DMS114 treated with DMSO at 0.1 percent for 48 hours (cell line): ENCODE measurements at regions not wholly inside any gene's neighbourhood (a gene's known extent, or its start where the extent isn't known, plus 50 kb on each side); places are given as distances from the start of the nearest gene placed in this dataset.
"Not testable (repeated sequence)": the region's sequence is repeated elsewhere in the genome, so short reads cannot be mapped to it uniquely, and the experiment has no call there.

Experiments used
- DNase-seq: peaks from one replicate; lab custom pipeline; 2025; ENCODE audit not compliant: unreplicated experiment; lab: John Stamatoyannopoulos, UW

DNA sequence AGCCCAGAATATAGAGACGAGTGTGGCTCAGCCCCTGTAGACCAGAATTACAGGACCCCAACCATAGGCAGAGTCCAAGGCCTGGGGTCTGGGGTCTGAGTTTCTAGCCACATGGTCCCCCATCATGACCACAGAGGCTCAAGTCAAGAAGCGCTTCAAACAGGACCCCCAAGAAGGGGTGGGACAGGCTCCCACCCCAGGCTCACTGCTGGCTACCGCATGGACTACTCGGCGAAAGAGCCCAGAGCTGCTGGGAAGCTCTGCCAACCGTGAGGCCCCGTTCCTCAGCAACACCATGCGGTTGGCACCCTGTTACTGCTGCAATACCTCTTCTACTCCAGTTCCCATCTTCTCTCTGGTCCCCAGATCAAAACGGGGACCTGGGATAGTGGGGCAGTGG lies 254.8 kb downstream of the TEX29 start:
- DNase-seq: no peak

DNA sequence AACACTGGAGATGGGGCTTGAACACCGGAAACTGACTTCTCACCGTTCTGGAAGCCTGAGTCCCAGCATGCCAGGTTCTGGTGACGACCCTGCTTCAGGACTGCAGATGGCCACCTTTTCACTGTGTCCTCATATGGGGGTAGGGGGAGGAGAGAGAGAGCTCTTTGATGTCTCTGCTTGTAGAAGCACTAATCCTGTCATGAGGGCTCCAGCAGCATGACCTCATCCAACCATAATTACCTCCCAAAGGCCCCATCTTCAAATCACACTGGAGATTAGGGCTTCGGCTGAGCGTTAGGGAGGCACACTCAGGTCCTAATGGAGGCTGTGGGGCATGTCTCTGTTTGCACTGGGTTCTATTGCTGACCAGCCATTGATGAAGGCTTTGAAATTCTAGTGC lies 255.3 kb downstream of the TEX29 start:
- no peak for DNase-seq

DNA sequence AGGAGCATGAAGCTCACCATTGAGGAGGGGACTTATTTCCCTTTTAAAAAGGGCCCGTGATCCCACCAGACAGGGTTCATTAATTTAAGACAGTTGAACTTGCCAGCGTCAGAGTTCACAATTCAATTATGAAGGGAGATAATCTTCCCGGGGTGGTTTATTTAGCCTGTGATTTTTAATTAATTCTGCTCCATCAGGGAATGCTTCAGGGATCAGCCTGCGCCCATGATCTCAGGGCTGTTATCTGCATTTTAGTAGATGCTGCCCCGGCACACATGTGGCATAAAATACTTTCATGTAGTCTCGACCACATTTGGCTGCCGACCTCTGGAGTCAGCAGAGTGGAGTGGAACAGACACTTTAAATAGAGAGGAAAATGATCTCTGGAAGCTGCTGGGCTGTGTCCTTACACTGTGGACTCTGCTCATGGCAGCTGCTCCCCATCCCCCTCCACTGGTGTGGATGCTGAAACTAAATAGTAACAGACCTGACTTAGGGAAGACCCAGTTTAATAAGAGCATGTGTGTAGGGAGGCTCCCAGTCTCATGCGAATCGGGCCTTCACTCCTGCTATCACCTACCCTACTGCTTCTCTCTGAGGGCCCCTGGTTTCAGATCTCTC lies 256.9 kb downstream of the TEX29 start:
- DNase-seq: no peak

DNA sequence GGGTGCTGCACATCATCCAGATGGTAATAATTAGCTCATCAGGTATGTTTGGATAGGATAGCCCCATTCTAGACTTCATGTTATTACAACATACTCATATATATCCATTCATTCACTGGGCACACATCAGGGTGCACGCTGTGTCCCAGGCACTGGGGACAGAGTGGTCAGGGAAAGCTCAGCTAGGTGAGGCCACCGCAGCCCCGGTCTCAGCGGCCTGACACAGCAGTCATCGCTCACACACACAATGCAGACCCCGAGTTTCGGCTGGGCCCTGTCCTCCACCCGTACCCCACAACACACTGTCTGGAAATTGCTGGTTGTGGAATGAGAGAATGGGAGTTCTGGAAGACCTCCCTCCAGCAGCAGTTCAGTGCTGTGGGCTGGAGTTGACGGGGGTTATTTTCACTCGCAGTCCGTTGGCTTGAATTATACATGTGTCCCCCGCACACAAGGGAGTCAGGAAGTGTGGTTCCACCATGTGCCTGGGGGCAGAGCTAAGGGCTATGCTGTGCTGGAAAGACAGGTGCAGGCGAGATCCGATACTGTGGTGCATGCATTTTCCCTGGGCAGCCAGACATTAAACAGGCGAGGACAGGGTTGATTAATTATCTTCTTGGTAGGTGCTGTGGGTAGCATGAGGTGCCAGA lies 257.6 kb downstream of the TEX29 start:
- DNase-seq: no peak

DNA sequence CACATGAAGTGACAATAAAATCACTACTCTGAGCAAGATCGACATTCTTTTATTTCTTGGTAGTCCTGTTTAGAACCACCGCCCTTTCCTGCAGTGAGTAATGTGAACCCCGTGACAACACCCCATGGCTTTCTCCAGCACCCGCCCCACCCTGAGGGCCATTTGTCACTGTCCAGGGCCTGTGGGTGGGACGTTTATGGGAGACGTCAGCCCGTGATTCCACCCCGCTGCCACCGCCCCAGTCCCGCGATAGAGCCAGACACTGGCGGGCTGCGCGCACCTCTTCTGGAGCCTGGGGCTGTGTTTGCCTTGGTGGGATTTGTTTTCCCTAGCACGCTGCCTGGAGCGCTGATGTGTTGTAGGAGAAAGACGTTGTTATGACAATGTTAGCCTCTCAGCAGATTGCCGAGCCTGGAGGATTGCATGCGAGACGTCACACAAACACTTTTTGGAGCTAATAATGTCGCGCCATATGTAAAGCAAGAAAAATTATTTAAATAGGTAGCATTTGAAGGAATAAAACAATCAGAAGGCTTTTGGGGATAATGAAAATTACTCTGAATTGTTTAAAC lies 263.7 kb downstream of the TEX29 start:
- no peak for DNase-seq

DNA sequence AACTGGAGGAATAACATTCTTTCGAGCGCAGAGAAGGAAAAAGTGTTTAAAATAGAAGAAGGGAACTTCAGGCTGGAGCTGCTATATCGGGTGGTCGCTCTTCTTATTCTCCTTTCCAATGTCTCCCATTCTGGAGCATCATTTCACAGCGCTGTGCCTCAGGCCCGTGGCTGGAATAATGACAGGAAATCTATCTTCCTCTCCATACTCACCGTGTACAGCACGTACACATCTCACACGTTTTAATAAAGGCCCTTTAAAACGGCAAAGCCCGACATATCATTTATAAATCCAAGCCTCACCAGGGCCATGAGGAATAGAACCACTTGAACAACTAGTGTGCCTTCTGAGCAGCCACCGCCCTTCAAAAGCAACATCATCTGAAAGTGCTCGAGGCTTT lies 264.4 kb downstream of the TEX29 start:
- no peak for DNase-seq

DNA sequence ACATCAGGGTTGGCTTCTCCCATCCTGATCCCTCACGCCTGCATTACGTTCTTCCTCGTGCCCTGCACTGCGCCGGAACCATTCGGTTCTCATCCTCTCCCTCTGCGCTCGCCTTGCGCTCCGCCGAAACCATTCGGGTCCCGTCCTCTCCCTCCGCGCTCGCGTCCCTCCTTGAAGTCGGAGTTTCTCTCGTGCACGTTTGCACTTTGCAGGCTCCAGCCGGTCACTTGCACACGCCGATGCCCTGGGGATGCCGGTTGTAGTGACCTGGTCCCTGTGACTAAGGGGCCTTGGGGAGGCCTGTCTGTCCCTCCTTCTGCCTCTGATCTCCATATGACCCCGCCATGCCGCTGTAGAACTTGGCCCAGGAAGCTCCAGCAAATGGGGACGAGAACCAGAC lies 265.8 kb downstream of the TEX29 start:
- no peak for DNase-seq

DNA sequence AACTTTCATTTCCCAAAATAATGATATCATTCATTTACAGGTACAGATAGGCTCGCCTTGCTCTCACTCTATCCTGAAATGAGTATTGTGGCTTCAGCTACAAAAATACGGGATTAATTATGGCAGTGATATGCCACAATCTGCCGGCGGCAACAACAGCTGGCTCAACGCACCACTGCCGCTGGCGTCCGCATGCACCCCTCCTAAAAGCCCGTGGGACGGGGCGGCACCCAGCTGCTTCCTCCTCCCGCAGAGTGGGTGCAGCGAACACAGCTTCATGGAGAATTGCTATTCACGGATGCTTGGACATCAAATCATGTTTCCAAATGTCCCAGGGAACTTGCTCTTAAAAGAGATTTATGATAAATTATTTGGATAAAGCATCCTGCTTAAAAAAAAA lies 266.8 kb downstream of the TEX29 start:
- no peak for DNase-seq

DNA sequence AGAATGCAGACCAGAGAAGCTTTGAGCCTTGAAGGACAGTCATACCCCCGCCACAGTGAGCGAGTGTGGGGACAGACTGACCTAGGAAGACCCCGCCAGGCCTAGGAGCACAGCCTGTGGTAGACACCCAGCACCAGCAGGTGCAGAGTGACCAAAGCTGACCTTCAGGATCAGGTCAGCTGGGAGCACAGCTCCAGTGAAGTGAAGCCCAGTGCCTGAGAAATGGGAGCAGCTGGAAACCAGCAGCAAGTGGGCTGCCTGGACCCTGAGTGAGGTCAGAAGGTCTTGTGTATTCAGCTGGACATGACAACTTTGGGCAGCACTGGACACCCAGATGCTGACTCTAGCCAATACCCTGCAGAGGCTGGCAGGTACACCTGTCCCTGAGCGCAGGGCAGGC lies 268.9 kb downstream of the TEX29 start:
- no peak for DNase-seq

DNA sequence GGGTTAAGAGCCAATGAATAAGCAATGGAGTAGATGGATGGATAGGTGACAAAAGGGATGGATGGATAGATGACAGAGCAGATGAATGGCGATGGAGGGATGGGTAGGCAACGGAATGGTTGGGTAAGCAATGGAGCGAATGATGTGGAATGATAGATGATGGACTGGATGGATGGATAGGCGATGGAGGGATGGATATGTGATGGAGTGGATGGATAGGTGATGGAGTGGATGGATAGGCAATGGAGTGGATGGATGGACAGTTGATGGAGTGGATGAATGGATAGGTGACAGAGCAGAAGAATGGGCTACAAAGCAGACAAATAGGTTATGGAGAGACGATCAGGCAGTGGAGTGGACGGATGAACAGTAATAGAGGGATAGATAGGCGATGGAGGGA lies 269.6 kb downstream of the TEX29 start:
- no peak for DNase-seq

DNA sequence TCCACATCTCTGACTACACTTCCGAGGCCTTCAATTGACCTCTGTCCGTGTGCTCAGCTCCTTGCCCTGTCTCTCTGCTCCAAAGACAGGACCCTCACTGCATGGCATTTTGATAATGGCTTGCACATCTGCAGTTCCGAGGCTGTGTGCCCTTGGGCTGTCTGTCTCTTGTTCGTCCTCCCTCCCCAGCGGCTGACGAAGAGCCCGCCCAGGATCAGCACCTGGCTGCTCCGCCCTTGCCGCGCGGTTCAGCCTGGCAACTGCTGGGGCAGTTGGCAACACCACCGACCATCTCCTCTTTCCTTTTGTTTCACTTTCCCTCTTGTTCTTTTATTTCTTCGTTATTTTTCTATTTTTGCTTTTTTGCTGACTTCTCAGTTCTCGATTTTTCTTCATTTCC lies 270.4 kb downstream of the TEX29 start:
- DNase-seq: no peak

DNA sequence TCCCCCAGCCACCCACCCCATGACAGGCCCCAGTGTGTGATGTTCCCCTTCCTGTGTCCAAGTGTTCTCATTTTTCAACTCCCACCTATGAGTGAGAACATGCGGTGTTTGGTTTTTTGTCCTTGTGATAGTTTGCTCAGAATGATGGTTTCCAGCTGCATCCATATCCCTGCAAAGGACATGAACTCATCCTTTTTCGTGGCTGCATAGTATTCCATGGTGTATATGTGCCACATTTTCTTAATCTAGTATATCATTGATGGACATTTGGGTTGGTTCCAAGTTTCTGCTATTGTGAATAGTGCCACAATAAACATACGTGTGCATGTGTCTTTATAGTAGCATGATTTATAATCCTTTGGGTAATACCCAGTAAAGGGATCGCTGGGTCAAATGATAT lies 273.0 kb downstream of the TEX29 start:
- not testable (repeated sequence) for DNase-seq

DNA sequence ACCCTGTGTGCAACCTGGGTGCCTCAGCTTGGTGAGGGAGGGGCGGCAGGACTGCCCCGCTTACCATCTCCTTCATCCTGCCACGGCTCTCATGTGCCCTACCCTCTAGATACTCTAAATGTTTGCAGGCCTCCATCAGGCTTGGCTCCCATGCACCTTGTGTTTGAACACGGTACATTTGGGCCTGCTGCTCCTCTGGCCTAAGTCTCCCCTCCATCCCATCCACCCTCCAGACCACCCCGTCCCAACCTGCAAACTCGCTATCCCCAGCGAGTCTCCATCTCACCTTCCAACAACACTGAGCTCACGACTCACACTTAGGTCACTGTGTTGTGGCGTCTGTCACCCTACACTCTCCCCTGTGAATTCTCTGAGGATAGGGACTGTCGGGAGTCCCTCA lies 274.2 kb downstream of the TEX29 start:
- DNase-seq: no peak

DNA sequence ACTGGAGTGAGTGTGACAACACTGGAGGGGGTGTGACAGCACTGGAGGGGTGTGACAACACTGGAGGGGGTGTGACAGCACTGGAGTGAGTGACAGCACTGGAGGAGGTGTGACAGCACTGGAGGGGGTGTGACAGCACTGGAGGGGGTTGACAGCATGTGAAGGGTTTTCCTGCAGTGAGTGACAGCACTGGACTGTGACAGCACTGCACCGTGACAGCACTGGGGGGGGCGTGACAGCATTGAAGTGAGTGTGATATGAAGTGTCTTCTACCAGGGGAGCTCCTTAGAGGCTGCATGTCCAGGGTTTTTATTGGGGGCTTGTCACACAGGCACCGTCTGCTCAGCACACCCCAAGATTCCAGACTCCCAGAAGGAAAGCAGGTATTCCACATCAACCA lies 274.8 kb downstream of the TEX29 start:
- no peak for DNase-seq

DNA sequence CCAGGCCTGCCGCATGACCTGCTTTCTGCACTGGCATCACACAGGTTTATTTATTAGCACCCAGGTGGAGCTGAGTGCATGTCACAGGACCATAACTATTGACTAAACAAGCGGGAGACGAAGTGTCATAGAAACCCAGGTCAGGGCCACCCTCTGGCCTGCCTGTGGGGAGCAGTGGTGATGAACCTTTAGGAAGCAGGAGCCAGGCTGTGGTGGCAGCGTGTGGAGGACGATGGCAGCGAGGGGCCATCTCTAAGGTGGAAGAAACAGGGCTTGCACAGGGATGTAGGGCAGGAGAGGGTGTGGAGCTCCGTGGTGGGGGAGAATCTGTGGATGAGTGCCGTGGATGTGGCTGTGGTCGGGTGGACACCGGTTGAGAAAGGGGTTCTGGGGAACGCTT lies 275.3 kb downstream of the TEX29 start:
- DNase-seq: no peak

DNA sequence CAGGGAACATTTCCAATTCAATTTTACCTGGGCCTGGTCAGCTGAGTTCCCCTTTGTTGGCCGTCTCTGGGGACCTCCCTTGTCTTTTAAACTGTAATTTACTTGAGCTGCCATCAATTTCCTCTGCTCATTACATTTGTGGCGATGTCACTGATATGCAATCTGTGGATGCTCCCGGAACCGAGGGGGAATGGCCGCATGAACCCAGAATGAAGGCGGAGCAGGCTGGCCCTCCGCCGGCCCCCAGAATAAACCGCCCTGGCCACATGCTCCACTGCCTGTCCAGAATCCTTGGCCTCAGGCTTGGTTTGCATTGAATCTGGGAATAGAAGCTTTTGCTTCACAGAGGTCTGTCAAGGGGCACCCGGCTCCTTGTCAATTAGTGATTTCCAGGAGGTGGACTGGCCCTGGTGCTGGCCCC lies 276.8 kb downstream of the TEX29 start:
- no peak for DNase-seq

DNA sequence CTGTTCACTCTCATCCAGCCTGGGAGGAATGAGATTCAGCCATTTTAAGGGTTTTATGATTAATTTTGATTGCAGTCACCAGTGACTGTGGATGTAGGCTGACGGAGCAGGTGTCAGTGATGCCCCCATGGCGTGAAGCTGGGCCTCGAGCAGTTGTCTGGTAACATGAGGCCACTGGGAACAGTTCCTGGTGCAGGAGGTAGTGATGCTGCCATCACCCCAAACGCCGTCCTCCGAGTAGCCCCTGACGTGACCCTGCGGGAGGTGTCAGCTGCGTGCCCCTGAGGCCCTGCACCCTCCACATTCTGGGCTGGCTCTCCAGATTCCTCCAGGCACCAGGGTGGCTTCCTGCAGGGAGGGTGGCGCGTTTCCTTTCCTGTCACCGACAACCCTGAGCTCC lies 277.2 kb downstream of the TEX29 start:
- no peak for DNase-seq

DNA sequence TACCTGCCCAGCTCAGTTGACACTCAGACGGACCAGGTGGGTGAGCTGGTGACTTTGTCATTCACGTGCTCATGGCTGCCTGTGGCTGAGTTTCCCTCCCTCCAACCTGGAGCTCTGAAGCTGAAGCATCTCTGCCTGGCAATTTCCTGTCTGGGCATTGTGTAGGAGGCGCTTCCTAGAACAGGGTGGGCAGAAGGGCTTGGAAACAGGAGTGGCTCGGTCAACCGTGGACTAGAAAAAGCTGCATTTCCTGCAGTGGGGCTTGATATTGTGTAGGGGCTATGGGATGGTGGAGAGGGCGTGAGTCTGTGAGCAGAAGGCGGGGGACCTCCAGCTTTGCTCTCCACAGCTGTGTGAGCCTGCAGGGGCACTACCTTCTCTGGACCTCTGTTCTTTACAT lies 278.3 kb downstream of the TEX29 start:
- DNase-seq: no peak

DNA sequence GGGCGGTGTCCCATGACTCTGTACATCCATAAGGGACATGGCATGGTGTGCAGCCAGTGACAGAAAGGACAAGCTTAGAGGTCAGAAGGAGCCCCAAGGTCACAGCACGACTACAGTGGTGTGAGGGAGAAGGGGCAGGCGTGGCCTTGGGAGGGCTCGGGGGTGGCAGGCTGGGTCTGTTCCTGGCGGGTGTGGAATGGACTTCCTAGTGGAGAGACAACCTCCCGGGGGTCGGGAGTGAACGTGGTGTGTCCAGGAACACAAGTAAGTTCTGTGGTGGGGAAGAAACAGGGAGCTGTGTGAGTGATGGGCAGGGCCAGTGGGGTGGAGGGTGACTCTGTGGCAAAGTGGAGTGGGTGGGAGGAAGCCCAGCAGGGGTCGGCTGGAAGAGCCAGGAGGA lies 279.3 kb downstream of the TEX29 start:
- no peak for DNase-seq

DNA sequence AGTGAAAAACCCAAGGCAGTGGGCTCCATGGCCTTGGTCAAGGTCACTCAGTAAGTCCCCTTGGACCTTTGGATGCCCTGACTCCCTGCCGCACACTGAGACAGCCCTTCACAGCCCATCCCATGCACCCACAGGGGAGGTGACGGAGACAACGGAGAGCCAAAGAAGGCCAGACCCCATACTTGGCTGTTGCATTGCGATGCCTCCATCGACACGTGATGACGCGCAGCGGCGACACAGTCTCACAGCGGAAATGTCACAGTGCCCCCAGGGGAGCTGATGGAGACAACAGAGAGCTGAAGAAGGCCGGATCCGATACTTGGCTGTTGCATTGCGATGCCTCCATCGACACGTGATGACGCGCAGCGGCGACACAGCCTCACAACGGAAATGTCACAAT lies 282.4 kb downstream of the TEX29 start:
- no peak for DNase-seq

DNA sequence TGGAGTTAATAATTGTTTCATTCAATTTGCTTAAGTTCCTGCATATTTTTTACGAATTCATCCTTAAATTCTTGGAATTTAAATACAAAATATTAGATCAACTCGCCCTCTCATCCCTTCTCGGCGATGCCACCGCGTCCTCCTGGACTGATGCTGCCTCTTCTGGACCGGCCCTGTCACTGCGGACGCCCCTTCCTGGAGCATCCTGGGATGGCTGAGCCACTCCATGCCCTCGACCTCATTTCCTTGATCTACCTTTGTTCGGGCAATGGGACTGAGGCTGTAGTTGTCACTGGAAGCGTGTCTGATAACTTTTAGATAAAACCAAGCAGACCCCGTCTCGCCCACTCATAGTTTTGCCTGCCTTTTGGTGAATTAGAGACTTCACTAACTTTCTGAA lies 283.7 kb downstream of the TEX29 start:
- no peak for DNase-seq

DNA sequence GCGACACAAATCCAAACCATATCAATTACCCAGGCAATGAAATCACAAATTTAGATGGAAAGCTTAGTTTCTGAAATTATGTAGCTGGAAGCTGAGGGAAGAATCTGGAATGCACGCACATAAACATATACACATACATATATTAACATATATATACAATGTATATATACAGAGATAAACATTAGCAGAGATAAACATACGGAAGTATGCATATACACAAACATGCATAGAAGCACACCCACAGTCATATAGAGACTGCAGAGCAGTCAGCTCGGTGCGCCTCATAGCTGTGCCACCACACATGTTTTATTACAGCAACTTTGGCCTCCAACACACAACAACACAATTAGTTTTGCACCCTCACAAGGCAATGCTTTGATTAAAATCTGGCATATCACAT lies 288.1 kb downstream of the TEX29 start:
- DNase-seq: no peak

DNA sequence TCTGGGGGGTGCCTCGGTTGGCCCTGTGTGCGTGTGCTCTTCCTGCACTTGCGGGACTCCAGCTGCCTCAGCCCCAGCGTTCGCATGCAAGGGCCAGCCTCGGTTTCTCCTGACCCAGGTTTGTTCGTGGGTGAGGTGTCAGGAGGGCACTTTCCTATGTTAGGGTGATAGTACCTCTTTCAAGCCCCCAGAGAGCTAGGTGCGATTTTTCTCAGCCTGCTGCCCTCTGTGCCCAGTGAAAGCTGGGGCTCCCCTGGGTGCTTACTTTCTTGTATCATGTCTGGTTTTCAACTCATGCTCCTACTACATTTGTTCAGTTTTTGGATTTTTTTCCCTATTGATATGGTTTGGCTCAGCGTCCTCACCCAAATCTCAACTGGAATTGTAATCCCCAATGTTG lies 289.2 kb downstream of the TEX29 start:
- DNase-seq: no peak
